ENCODE measurements at regions not wholly inside any gene's neighbourhood (a gene's known extent, or its start where the extent isn't known, plus 50 kb on each side); places are given as distances from the start of the nearest gene placed in this dataset.

GRCh38 chr3:29201604-29202003 lies 79.3 kb upstream of the RBMS3 start:
- peak; percentile 14 for DNase-seq

GRCh38 chr3:29202378-29202777 lies 78.5 kb upstream of the RBMS3 start:
- DNase-seq = peak; percentile 84

DNA sequence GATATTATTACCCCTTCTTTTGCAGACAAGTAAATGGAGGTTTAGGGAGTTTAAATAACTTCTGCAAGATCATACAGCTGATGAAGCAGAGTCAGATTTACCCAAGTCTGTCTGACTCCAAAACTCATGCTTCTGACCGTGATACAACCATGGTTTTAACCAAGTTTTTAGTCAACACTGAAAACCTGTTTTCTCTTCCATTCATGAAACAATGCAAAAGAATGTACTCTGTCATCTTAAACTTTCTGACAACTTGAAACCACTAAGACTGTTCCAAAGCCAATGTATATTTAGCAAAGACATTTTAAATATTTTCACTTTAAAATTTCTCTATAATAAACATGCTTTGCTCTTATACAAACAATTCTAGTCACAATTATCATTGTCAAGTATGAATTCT lies 77.0 kb upstream of the RBMS3 start:
- peak; percentile 43 for DNase-seq

DNA sequence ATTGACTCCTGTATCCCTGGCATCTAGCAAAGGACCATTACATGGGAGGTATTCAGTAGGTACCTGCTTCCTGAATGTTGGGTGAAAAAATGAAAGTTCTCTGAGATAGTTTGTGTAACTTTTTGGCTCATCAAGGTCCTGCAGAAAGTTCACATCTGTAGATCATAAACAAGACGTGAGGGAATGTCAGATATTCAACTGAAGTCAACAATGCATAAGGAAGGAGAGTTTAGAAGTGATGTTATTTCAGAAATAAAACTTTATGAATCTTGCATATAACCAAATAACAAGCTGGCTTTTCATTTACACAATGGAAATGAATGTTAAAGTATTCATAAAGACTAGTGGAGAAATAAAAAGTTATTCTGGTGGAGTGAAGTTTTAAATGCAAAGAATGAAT lies 73.4 kb upstream of the RBMS3 start:
- no peak for DNase-seq

GRCh38 chr3:29212789-29213433 lies 68.0 kb upstream of the RBMS3 start:
- no peak for DNase-seq

GRCh38 chr3:29214009-29214658 lies 66.7 kb upstream of the RBMS3 start:
- no peak for DNase-seq

GRCh38 chr3:29215948-29216347 lies 64.9 kb upstream of the RBMS3 start:
- DNase-seq = peak; percentile 59

DNA sequence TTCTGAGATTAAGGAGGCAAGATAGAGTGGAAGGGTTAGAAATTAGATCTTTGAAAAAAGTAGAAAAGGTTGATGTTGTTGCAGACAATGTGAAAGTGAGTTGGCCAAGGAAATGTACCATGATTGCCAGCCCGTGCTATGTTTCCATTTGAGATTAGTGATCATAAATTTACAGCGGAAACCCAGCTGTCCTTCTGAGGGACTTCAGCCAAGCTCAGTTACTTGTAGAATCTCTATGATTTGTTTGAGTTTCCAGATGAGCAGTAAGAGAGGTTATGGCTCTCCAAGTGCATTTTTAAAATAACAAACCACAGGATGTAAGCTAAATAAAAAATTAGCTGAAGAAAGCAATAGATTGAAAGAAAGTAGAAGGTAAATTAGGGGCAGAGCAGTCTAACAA lies 54.2 kb upstream of the RBMS3 start:
- DNase-seq = no peak

DNA sequence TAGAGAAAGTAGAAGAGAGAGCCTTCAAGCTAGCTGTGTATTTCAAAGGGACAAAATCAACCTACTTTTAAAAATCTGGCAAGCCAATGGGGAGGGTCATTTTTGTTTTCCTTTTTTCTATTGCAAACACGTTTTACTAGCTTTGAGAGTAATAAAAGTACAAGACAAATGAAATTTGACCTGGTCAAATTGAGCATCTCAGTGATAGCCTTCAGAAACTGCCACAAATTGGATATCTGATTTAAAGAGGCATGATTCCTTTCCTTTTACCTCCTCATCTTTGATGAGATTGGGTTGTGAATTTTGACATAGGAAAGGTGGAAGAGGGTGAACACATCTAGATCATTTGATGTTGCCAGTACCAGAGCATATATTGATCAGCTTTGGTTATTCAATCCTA lies 53.6 kb upstream of the RBMS3 start:
- DNase-seq = no peak

Data from EL (cell line).